GM18868 (cell line): ENCODE measurements at regions not wholly inside any gene's neighbourhood (a gene's known extent, or its start where the extent isn't known, plus 50 kb on each side); places are given as distances from the start of the nearest gene placed in this dataset.

Source experiments
- ATAC-seq: cut with Tn5 transposase; IDR thresholded peaks from one replicate; pipeline ENCODE4 v1.9.1; 2021; ENCODE audit warnings: mild to moderate bottlenecking, moderate library complexity; ENCODE audit not compliant: unreplicated experiment

GRCh38 chr3:146685050-146685814 is 80.1 kb upstream of the PLSCR5 start:
- no peak for ATAC-seq

- ATAC-seq = no peak
Measured at GRCh38 chr3:146682171-146682570, 77.0 kb upstream of the PLSCR5 start.

- no peak for ATAC-seq
Measured at GRCh38 chr3:146680617-146681016, 75.5 kb upstream of the PLSCR5 start.

DNA sequence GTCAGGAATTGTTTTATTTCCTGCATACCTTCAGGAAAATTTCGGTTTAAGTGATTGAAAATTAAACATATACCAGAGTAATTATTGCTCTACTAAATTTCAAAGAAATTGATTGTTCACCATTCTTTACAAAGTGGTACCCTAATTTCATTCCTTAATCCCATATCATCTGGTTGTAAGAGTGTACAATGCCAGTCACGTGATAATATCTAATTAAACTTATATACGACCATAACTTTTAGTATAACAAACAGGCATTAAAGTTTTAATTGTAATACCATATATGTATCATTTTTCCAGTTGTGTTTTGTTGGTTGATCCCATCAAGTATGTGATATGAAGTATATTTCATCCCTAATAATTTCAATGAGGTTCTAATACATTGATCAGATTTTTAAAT is 74.8 kb upstream of the PLSCR5 start:
- no peak for ATAC-seq

- no peak for ATAC-seq
Measured at GRCh38 chr3:146679191-146679590, 74.0 kb upstream of the PLSCR5 start.

DNA sequence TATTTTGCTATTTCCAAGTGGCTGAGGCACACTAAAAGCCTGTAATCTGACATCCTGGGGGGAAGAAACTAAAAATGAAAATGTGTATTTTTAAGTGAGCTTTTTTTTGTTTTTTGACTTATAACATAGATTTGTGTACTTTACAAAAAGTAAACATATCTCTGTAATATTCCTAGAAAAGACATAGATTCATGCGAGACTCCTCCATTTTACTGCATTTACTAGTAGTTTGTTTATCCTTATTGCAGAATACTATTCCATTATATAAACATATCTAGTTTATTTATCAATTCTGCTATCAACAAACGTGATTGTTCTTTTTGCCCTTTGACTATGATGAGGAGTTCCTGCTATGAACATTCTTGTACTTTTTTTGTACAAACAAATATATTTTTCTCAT is 67.8 kb upstream of the PLSCR5 start:
- ATAC-seq = no peak

- no peak for ATAC-seq
Measured at GRCh38 chr3:146664403-146664802, 59.3 kb upstream of the PLSCR5 start.

GRCh38 chr3:146658841-146659240 is 53.7 kb upstream of the PLSCR5 start:
- no peak for ATAC-seq

DNA sequence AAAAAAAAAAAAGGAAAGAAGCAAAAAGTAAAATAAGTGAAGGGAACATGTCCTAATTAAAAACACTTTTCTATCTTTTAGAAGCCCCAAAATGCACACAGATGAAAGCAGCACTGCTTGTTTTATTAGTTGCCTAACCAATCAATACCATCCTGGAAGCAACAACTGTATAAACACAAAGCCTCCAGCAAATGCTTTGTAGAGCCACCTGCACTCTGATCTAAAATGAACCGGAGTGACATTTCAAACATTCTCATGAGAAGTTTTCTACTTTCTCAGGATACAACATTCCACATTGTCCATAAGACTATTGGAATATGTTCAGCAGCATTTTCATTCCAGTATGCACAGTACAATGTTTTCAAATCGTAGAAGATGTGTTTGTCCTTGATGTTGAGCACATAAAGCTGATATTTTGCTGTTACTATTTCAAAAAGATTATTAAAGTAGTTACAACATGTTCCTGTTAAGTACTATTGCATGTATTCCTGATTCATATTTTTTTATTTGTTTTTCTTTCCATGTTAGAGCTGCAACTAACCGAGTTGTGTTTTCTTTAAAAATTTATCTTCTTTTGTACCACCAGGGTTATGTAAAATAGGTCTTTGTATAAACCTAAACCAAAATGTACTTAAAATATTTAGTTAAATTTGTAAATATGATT is 50.3 kb upstream of the PLSCR5 start:
- no peak for ATAC-seq
